GM23338 (cell line): ENCODE measurements at regions not wholly inside any gene's neighbourhood (a gene's known extent, or its start where the extent isn't known, plus 50 kb on each side); places are given as distances from the start of the nearest gene placed in this dataset.

Source experiments
- ATAC-seq: fragments of 200-7000 bp; cut with Tn5 transposase; 3 replicates; pipeline ENCODE4 v1.9.1; 2020
- DNase-seq: peaks from one replicate; pipeline ENCODE4 v3.0.0-alpha.2; 2015; ENCODE audit warnings: low spot score
- H2AFZ ChIP-seq: fragments of 200-600 bp; sonication (generic); 2 replicates; pipeline ENCODE4 v1.8.0; 2016; ENCODE audit warnings: antibody characterized with exemption, mild to moderate bottlenecking, moderate library complexity
- H3F3A ChIP-seq: fragments of 200-600 bp; sonication (generic); replicated peaks from 2 replicates; pipeline ENCODE4 v1.8.0; 2017; ENCODE audit warnings: antibody characterized with exemption, mixed run types, low read depth
- H3K27ac ChIP-seq: fragments of 200-600 bp; sonication (generic); 2 replicates; pipeline ENCODE4 v1.6.1; 2016; ENCODE audit warnings: low read depth
- H3K27me3 ChIP-seq: fragments of 200-600 bp; sonication (generic); 2 replicates; pipeline ENCODE4 v1.8.0; 2016; ENCODE audit warnings: mild to moderate bottlenecking, mixed run types, moderate library complexity; ENCODE audit not compliant: insufficient read depth
- H3K36me3 ChIP-seq: fragments of 200-600 bp; sonication (generic); 2 replicates; pipeline ENCODE4 v1.8.0; 2016; ENCODE audit warnings: mild to moderate bottlenecking; ENCODE audit not compliant: insufficient read depth
- H3K4me1 ChIP-seq: fragments of 200-600 bp; sonication (generic); 2 replicates; pipeline ENCODE4 v1.8.0; 2016; ENCODE audit warnings: mild to moderate bottlenecking, moderate library complexity; ENCODE audit not compliant: insufficient read depth
- H3K4me2 ChIP-seq: fragments of 200-600 bp; sonication (generic); 2 replicates; pipeline ENCODE4 v1.7.1; 2017; ENCODE audit warnings: mixed run types
- H3K4me3 ChIP-seq: fragments of 200-600 bp; sonication (generic); 2 replicates; pipeline ENCODE4 v1.6.1; 2016; ENCODE audit warnings: mixed run types
- H3K79me2 ChIP-seq: fragments of 200-600 bp; sonication (generic); replicated peaks from 2 replicates; pipeline ENCODE4 v1.8.0; 2017; ENCODE audit warnings: mild to moderate bottlenecking; ENCODE audit not compliant: insufficient read depth
- H3K9me2 ChIP-seq: fragments of 200-600 bp; sonication (generic); 2 replicates; pipeline ENCODE4 v1.8.0; 2017; ENCODE audit not compliant: insufficient read depth
- H4K20me1 ChIP-seq: fragments of 200-600 bp; sonication (generic); replicated peaks from 2 replicates; pipeline ENCODE4 v1.8.0; 2017; ENCODE audit warnings: mild to moderate bottlenecking; ENCODE audit not compliant: insufficient read depth
- H3K27ac Mint-ChIP-seq: 2 replicates; pipeline ENCODE4 v1.8.0; 2020; ENCODE audit warnings: inconsistent platforms, mild to moderate bottlenecking, moderate library complexity, mixed read lengths
- H3K27me3 Mint-ChIP-seq: 3 replicates; pipeline ENCODE4 v1.8.0; 2022; ENCODE audit warnings: low read depth, mild to moderate bottlenecking, moderate library complexity, mixed read lengths, inconsistent platforms; ENCODE audit not compliant: insufficient read depth, poor library complexity
- H3K36me3 Mint-ChIP-seq: 3 replicates; pipeline ENCODE4 v1.8.0; 2021; ENCODE audit warnings: low read depth, mild to moderate bottlenecking, inconsistent platforms, moderate library complexity, mixed read lengths
- H3K4me1 Mint-ChIP-seq: 3 replicates; pipeline ENCODE4 v1.8.0; 2020; ENCODE audit warnings: mild to moderate bottlenecking, inconsistent platforms, mixed read lengths
- H3K4me3 Mint-ChIP-seq: 3 replicates; pipeline ENCODE4 v1.8.0; 2021; ENCODE audit warnings: moderate library complexity, mild to moderate bottlenecking, inconsistent platforms, mixed read lengths
- H3K9me3 Mint-ChIP-seq: 3 replicates; pipeline ENCODE4 v1.8.0; 2020; ENCODE audit warnings: moderate library complexity, mild to moderate bottlenecking, inconsistent platforms, mixed read lengths
- CREB1 ChIP-seq: fragments of 250-450 bp; sonication (Bioruptor Pico); IDR thresholded peaks from 2 replicates; pipeline ENCODE4 v1.5.0; 2020; ENCODE audit warnings: low read depth, mild to moderate bottlenecking, moderate library complexity
- EZH2 ChIP-seq: fragments of 200-600 bp; sonication (generic); IDR thresholded peaks from one replicate; pipeline ENCODE4 v1.8.0; 2017; ENCODE audit warnings: antibody characterized with exemption, mild to moderate bottlenecking, low read depth; ENCODE audit not compliant: unreplicated experiment
- EZH2phosphoT487 ChIP-seq: fragments of 200-600 bp; sonication (generic); IDR thresholded peaks from one replicate; pipeline ENCODE4 v1.8.1; 2018; ENCODE audit warnings: antibody characterized with exemption; ENCODE audit not compliant: unreplicated experiment
- JUNB ChIP-seq: IDR thresholded peaks from one replicate; pipeline ENCODE4 v1.6.1; 2016; ENCODE audit warnings: antibody characterized with exemption; ENCODE audit not compliant: unreplicated experiment
- NANOG ChIP-seq: IDR thresholded peaks from 2 replicates; pipeline ENCODE4 v1.6.1; 2016; ENCODE audit warnings: antibody characterized with exemption, borderline replicate concordance
- POLR2AphosphoS5 ChIP-seq: IDR thresholded peaks from 2 replicates; pipeline ENCODE4 v1.6.1; 2016; ENCODE audit warnings: antibody characterized with exemption, low read depth
- STAT1 ChIP-seq: IDR thresholded peaks from one replicate; pipeline ENCODE4 v1.6.1; 2016; ENCODE audit warnings: antibody characterized with exemption; ENCODE audit not compliant: unreplicated experiment
- ZNF114 ChIP-seq: fragments of 250-450 bp; sonication (Bioruptor Pico); IDR thresholded peaks from 2 replicates; pipeline ENCODE4 v1.5.0; 2020; ENCODE audit warnings: mild to moderate bottlenecking, moderate library complexity
- ZNF331 ChIP-seq: fragments of 250-450 bp; sonication (Bioruptor Pico); IDR thresholded peaks from 2 replicates; pipeline ENCODE4 v1.5.0; 2020; ENCODE audit warnings: low read depth, mild to moderate bottlenecking, moderate library complexity
- TF ChIP-seq, protein P1 (sequence below): IDR thresholded peaks from 2 replicates; pipeline ENCODE4 v1.6.1; 2016; ENCODE audit warnings: antibody characterized with exemption
- TF ChIP-seq, protein P2 (sequence below), 2 experiments: fragments of 200-600 bp in 1 of 2; sonication (generic) in 1 of 2; conservative IDR thresholded peaks; 2 replicates each; pipeline versions ENCODE4 v1.5.1 to v1.6.1; 2016 to 2017; ENCODE audit warnings: antibody characterized with exemption in 2 of 2, low read depth in 2 of 2, mild to moderate bottlenecking in 2 of 2, moderate library complexity in 1 of 2
- TF ChIP-seq, protein P3 (sequence below): fragments of 250-450 bp; sonication (Bioruptor Pico); IDR thresholded peaks from 2 replicates; pipeline ENCODE4 v1.5.0; 2020; ENCODE audit warnings: mild to moderate bottlenecking, moderate library complexity
- TF ChIP-seq, protein P4 (sequence below): IDR thresholded peaks from one replicate; pipeline ENCODE4 v1.6.1; 2018; ENCODE audit warnings: antibody characterized with exemption; ENCODE audit not compliant: unreplicated experiment

DNA sequence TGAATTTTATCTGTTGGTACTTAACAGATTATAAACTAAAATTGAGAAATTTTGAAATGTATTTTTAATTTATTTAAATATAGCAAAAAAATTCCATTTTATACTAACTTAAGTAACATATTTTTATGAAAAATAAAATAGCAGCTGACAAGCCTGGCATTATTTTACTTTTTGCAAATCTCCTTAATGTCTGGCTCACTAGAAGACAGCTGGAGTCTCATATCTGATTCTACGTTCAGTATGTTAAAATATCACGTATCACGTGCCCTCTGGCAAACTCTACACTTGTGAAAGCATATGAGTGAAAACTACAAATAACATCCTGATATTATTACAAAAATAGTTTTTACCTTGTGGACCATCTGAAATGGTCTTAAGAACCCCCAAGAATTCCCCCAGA, 513.2 kb upstream of the NBEA start:
- no peak overlapping the region for H3K4me3 Mint-ChIP-seq
- H3K27ac ChIP-seq, result no peak overlapping the region
- TF ChIP-seq ZNF331 (CRISPR knock-in tag), result no peak
- no peak for TF ChIP-seq ZNF114 (CRISPR knock-in tag)
- TF ChIP-seq, protein P1, sequence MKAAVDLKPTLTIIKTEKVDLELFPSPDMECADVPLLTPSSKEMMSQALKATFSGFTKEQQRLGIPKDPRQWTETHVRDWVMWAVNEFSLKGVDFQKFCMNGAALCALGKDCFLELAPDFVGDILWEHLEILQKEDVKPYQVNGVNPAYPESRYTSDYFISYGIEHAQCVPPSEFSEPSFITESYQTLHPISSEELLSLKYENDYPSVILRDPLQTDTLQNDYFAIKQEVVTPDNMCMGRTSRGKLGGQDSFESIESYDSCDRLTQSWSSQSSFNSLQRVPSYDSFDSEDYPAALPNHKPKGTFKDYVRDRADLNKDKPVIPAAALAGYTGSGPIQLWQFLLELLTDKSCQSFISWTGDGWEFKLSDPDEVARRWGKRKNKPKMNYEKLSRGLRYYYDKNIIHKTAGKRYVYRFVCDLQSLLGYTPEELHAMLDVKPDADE, result no peak
- TF ChIP-seq, protein P2, sequence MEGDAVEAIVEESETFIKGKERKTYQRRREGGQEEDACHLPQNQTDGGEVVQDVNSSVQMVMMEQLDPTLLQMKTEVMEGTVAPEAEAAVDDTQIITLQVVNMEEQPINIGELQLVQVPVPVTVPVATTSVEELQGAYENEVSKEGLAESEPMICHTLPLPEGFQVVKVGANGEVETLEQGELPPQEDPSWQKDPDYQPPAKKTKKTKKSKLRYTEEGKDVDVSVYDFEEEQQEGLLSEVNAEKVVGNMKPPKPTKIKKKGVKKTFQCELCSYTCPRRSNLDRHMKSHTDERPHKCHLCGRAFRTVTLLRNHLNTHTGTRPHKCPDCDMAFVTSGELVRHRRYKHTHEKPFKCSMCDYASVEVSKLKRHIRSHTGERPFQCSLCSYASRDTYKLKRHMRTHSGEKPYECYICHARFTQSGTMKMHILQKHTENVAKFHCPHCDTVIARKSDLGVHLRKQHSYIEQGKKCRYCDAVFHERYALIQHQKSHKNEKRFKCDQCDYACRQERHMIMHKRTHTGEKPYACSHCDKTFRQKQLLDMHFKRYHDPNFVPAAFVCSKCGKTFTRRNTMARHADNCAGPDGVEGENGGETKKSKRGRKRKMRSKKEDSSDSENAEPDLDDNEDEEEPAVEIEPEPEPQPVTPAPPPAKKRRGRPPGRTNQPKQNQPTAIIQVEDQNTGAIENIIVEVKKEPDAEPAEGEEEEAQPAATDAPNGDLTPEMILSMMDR (conservative IDR thresholded peaks at IDR 0.05; ENCODE audit: low read depth in 2 of 2), result no peak
- no peak for TF ChIP-seq JUNB
- TF ChIP-seq, protein P3, sequence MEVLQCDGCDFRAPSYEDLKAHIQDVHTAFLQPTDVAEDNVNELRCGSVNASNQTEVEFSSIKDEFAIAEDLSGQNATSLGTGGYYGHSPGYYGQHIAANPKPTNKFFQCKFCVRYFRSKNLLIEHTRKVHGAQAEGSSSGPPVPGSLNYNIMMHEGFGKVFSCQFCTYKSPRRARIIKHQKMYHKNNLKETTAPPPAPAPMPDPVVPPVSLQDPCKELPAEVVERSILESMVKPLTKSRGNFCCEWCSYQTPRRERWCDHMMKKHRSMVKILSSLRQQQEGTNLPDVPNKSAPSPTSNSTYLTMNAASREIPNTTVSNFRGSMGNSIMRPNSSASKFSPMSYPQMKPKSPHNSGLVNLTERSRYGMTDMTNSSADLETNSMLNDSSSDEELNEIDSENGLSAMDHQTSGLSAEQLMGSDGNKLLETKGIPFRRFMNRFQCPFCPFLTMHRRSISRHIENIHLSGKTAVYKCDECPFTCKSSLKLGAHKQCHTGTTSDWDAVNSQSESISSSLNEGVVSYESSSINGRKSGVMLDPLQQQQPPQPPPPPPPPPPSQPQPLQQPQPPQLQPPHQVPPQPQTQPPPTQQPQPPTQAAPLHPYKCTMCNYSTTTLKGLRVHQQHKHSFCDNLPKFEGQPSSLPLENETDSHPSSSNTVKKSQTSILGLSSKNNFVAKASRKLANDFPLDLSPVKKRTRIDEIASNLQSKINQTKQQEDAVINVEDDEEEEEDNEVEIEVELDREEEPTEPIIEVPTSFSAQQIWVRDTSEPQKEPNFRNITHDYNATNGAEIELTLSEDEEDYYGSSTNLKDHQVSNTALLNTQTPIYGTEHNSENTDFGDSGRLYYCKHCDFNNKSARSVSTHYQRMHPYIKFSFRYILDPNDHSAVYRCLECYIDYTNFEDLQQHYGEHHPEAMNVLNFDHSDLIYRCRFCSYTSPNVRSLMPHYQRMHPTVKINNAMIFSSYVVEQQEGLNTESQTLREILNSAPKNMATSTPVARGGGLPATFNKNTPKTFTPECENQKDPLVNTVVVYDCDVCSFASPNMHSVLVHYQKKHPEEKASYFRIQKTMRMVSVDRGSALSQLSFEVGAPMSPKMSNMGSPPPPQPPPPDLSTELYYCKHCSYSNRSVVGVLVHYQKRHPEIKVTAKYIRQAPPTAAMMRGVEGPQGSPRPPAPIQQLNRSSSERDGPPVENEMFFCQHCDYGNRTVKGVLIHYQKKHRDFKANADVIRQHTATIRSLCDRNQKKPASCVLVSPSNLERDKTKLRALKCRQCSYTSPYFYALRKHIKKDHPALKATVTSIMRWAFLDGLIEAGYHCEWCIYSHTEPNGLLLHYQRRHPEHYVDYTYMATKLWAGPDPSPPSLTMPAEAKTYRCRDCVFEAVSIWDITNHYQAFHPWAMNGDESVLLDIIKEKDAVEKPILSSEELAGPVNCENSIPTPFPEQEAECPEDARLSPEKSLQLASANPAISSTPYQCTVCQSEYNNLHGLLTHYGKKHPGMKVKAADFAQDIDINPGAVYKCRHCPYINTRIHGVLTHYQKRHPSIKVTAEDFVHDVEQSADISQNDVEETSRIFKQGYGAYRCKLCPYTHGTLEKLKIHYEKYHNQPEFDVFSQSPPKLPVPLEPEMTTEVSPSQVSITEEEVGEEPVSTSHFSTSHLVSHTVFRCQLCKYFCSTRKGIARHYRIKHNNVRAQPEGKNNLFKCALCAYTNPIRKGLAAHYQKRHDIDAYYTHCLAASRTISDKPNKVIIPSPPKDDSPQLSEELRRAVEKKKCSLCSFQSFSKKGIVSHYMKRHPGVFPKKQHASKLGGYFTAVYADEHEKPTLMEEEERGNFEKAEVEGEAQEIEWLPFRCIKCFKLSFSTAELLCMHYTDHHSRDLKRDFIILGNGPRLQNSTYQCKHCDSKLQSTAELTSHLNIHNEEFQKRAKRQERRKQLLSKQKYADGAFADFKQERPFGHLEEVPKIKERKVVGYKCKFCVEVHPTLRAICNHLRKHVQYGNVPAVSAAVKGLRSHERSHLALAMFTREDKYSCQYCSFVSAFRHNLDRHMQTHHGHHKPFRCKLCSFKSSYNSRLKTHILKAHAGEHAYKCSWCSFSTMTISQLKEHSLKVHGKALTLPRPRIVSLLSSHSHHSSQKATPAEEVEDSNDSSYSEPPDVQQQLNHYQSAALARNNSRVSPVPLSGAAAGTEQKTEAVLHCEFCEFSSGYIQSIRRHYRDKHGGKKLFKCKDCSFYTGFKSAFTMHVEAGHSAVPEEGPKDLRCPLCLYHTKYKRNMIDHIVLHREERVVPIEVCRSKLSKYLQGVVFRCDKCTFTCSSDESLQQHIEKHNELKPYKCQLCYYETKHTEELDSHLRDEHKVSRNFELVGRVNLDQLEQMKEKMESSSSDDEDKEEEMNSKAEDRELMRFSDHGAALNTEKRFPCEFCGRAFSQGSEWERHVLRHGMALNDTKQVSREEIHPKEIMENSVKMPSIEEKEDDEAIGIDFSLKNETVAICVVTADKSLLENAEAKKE (CRISPR knock-in tag), result no peak
- TF ChIP-seq CREB1 (CRISPR knock-in tag), result no peak
- TF ChIP-seq STAT1, result no peak
- no peak for TF ChIP-seq POLR2AphosphoS5
- no peak for TF ChIP-seq EZH2phosphoT487
- TF ChIP-seq, protein P4, sequence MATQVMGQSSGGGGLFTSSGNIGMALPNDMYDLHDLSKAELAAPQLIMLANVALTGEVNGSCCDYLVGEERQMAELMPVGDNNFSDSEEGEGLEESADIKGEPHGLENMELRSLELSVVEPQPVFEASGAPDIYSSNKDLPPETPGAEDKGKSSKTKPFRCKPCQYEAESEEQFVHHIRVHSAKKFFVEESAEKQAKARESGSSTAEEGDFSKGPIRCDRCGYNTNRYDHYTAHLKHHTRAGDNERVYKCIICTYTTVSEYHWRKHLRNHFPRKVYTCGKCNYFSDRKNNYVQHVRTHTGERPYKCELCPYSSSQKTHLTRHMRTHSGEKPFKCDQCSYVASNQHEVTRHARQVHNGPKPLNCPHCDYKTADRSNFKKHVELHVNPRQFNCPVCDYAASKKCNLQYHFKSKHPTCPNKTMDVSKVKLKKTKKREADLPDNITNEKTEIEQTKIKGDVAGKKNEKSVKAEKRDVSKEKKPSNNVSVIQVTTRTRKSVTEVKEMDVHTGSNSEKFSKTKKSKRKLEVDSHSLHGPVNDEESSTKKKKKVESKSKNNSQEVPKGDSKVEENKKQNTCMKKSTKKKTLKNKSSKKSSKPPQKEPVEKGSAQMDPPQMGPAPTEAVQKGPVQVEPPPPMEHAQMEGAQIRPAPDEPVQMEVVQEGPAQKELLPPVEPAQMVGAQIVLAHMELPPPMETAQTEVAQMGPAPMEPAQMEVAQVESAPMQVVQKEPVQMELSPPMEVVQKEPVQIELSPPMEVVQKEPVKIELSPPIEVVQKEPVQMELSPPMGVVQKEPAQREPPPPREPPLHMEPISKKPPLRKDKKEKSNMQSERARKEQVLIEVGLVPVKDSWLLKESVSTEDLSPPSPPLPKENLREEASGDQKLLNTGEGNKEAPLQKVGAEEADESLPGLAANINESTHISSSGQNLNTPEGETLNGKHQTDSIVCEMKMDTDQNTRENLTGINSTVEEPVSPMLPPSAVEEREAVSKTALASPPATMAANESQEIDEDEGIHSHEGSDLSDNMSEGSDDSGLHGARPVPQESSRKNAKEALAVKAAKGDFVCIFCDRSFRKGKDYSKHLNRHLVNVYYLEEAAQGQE, result no peak
- no peak for TF ChIP-seq NANOG
- TF ChIP-seq EZH2, result no peak

More for the DNA sequence above, 513.2 kb upstream of the NBEA start:
- Mint-ChIP-seq H3K4me1 (peaks cover 12% of the 10 kb centered on the region), H3K27ac (no peak overlapping the region), H3K27me3 (peaks cover under 1% of the 10 kb centered on the region), H3K9me3 (no peaks in the 10 kb centered on the region), H3K36me3 (no peaks in the 10 kb centered on the region)
- Histone ChIP-seq H2AFZ (no peak overlapping the region), H3K79me2 (no peaks in the 10 kb centered on the region), H3K27me3 (no peaks in the 10 kb centered on the region), H4K20me1 (no peaks in the 10 kb centered on the region), H3K4me2 (no peak overlapping the region), H3K4me1 (peaks cover 13% of the 10 kb centered on the region; the same call in 1 of the 2 replicates), H3K4me3 (no peak overlapping the region), H3F3A (no peaks in the 10 kb centered on the region), H3K9me2 (peaks cover 5% of the 10 kb centered on the region; the same call in 1 of the 2 replicates), H3K36me3 (no peaks in the 10 kb centered on the region)
- no peak for DNase-seq
- no peak for ATAC-seq
